GM12878 (cell line): ENCODE measurements at regions not wholly inside any gene's neighbourhood (a gene's known extent, or its start where the extent isn't known, plus 50 kb on each side); places are given as distances from the start of the nearest gene placed in this dataset.

Experiments
- CEBPB ChIP-seq, 2 experiments: fragments of 150-350 bp in 1 of 2; IDR thresholded peaks; 2 replicates each; pipeline ENCODE4 v1.6.1; 2012 to 2014; ENCODE audit warnings: low read depth in 2 of 2, low read length in 2 of 2, borderline replicate concordance in 1 of 2, inconsistent platforms in 1 of 2
- CHD2 ChIP-seq: IDR thresholded peaks from 2 replicates; pipeline ENCODE4 v1.6.1; 2011; ENCODE audit warnings: low read depth, low read length, improper control_type of control experiment, borderline replicate concordance
- EZH2 ChIP-seq: IDR thresholded peaks from 2 replicates; pipeline ENCODE4 v1.6.1; 2012; ENCODE audit warnings: low read depth, mild to moderate bottlenecking, control low read depth, inconsistent platforms, low read length, borderline replicate concordance; ENCODE audit not compliant: control insufficient read depth
- SREBF1 ChIP-seq: IDR thresholded peaks from 2 replicates; pipeline ENCODE4 v1.6.1; 2012; ENCODE audit warnings: mild to moderate bottlenecking, low read length
- TF ChIP-seq, protein P1 (sequence below), 3 experiments: IDR thresholded peaks in 2 of 3; conservative IDR thresholded peaks in 1 of 3; 2 replicates each; pipeline ENCODE4 v1.5.1; 2011; ENCODE audit warnings: low read depth in 3 of 3, low read length in 3 of 3, mild to moderate bottlenecking in 3 of 3, control low read depth in 2 of 3, moderate library complexity in 2 of 3, inconsistent platforms in 1 of 3, mixed read lengths in 1 of 3; ENCODE audit not compliant: control insufficient read depth in 2 of 3, insufficient read depth in 1 of 3; ENCODE audit errors: extremely low read depth in 1 of 3
- TF ChIP-seq, protein P2 (sequence below): fragments of 450-650 bp; IDR thresholded peaks from 2 replicates; pipeline ENCODE4 v1.6.1; 2017; ENCODE audit warnings: mild to moderate bottlenecking

DNA sequence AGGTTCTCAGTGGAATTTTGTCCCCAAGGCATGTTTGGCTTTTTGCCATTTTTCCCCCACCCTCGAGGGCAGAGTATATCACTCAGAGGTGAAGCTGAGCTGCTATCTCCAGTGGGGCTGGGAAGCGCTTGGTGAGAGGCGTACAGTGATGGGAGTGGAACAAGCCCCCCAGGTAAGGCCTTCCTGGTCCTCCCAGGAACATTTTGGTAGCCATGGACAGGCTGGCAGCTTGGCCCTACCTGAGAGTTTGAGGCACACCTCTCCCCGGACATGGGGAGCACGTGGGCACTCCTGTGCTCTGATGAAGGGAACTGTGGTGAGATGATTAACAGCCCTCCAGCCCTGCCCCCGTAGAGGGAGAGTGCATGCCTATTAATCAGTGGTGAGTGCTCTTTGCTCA lies 99.3 kb downstream of the C1QL2 start:
- TF ChIP-seq CEBPB (IDR thresholded peaks at IDR 0.05; ENCODE audit: borderline replicate concordance in 1 of 2, low read depth in 2 of 2, low read length in 2 of 2), result no peak
- no peak for TF ChIP-seq SREBF1
- TF ChIP-seq, protein P1, sequence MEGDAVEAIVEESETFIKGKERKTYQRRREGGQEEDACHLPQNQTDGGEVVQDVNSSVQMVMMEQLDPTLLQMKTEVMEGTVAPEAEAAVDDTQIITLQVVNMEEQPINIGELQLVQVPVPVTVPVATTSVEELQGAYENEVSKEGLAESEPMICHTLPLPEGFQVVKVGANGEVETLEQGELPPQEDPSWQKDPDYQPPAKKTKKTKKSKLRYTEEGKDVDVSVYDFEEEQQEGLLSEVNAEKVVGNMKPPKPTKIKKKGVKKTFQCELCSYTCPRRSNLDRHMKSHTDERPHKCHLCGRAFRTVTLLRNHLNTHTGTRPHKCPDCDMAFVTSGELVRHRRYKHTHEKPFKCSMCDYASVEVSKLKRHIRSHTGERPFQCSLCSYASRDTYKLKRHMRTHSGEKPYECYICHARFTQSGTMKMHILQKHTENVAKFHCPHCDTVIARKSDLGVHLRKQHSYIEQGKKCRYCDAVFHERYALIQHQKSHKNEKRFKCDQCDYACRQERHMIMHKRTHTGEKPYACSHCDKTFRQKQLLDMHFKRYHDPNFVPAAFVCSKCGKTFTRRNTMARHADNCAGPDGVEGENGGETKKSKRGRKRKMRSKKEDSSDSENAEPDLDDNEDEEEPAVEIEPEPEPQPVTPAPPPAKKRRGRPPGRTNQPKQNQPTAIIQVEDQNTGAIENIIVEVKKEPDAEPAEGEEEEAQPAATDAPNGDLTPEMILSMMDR (IDR thresholded peaks at IDR 0.05 in 2 of 3, conservative IDR thresholded peaks at IDR 0.05 in 1 of 3; ENCODE audit: control insufficient read depth in 2 of 3, extremely low read depth in 1 of 3, insufficient read depth in 1 of 3, low read depth in 3 of 3, low read length in 3 of 3), result no peak
- TF ChIP-seq CHD2, result no peak
- TF ChIP-seq EZH2, result no peak
- TF ChIP-seq, protein P2, sequence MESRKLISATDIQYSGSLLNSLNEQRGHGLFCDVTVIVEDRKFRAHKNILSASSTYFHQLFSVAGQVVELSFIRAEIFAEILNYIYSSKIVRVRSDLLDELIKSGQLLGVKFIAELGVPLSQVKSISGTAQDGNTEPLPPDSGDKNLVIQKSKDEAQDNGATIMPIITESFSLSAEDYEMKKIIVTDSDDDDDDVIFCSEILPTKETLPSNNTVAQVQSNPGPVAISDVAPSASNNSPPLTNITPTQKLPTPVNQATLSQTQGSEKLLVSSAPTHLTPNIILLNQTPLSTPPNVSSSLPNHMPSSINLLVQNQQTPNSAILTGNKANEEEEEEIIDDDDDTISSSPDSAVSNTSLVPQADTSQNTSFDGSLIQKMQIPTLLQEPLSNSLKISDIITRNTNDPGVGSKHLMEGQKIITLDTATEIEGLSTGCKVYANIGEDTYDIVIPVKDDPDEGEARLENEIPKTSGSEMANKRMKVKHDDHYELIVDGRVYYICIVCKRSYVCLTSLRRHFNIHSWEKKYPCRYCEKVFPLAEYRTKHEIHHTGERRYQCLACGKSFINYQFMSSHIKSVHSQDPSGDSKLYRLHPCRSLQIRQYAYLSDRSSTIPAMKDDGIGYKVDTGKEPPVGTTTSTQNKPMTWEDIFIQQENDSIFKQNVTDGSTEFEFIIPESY, result no peak
